Naive thymus-derived CD4-positive, alpha-beta T cell (primary cell): ENCODE measurements at regions not wholly inside any gene's neighbourhood (a gene's known extent, or its start where the extent isn't known, plus 50 kb on each side); places are given as distances from the start of the nearest gene placed in this dataset.

Experiments used
- ATAC-seq: fragments of 150-1000 bp; cut with Tn5 transposase; 2 replicates; pipeline ENCODE4 v1.10.0; 2021; ENCODE audit warnings: mild to moderate bottlenecking, moderate library complexity
- CTCF ChIA-PET: fragments of 350-600 bp; sonication (Branson Sonifier 250); formaldehyde crosslinking; loops from one replicate; lab custom pipeline; 2021; ENCODE audit warnings: antibody characterized with exemption; lab: Charles Lee
- POLR2A ChIA-PET: fragments of 350-600 bp; sonication (Branson Sonifier 250); formaldehyde crosslinking; loops from one replicate; lab custom pipeline; 2021; ENCODE audit warnings: antibody characterized with exemption, inconsistent platforms; lab: Charles Lee
- DNase-seq, 9 donors: peaks; one replicate each; pipeline versions ENCODE4 v3.0.0 to v3.0.0-alpha.2; 2020 to 2022; ENCODE audit warnings: mixed read lengths in 1 of 9
- H3K27ac ChIP-seq: one replicate; pipeline ENCODE4 v1.7.0; 2013; ENCODE audit warnings: mild to moderate bottlenecking, low read depth, low read length, moderate library complexity
- H3K27me3 ChIP-seq, 2 donors: one replicate each; pipeline ENCODE4 v1.7.0; 2013; ENCODE audit warnings: low read length in 2 of 2, mild to moderate bottlenecking in 2 of 2, moderate library complexity in 2 of 2; ENCODE audit not compliant: control insufficient read depth in 2 of 2, insufficient read depth in 2 of 2
- H3K36me3 ChIP-seq, 3 experiments: 1 replicate in 2 of 3; 2 replicates in 1 of 3; pipeline ENCODE4 v1.7.0; 2013; ENCODE audit warnings: low read length in 3 of 3, mild to moderate bottlenecking in 3 of 3, moderate library complexity in 1 of 3; ENCODE audit not compliant: insufficient read depth in 3 of 3, control insufficient read depth in 2 of 3
- H3K4me1 ChIP-seq, 2 donors: one replicate each; pipeline ENCODE4 v1.7.0; 2013; ENCODE audit warnings: low read length in 2 of 2, mild to moderate bottlenecking in 2 of 2, moderate library complexity in 1 of 2; ENCODE audit not compliant: control insufficient read depth in 2 of 2, insufficient read depth in 2 of 2
- H3K4me3 ChIP-seq: 2 replicates; pipeline ENCODE4 v1.7.0; 2013; ENCODE audit warnings: mild to moderate bottlenecking, low read length
- H3K9me3 ChIP-seq, 3 experiments: 1 replicate in 2 of 3; 2 replicates in 1 of 3; pipeline ENCODE4 v1.7.0; 2013; ENCODE audit warnings: low read length in 3 of 3; ENCODE audit not compliant: control insufficient read depth in 2 of 3
- H3K27ac Mint-ChIP-seq, 9 donors: one replicate each; pipeline ENCODE4 v1.8.0; 2020 to 2022; ENCODE audit warnings: mixed read lengths in 9 of 9, mild to moderate bottlenecking in 8 of 9, moderate library complexity in 5 of 9, inconsistent platforms in 2 of 9
- H3K27me3 Mint-ChIP-seq, 5 donors: one replicate each; pipeline ENCODE4 v1.8.0; 2021 to 2022; ENCODE audit warnings: mixed read lengths in 5 of 5, mild to moderate bottlenecking in 1 of 5
- H3K36me3 Mint-ChIP-seq, 5 donors: one replicate each; pipeline ENCODE4 v1.8.0; 2020 to 2022; ENCODE audit warnings: mixed read lengths in 5 of 5, mild to moderate bottlenecking in 3 of 5, inconsistent platforms in 1 of 5
- H3K4me1 Mint-ChIP-seq, 7 donors: one replicate each; pipeline ENCODE4 v1.8.0; 2020 to 2022; ENCODE audit warnings: mixed read lengths in 7 of 7, mild to moderate bottlenecking in 3 of 7, inconsistent platforms in 1 of 7
- H3K4me3 Mint-ChIP-seq, 10 donors: one replicate each; pipeline ENCODE4 v1.8.0; 2020 to 2022; ENCODE audit warnings: mild to moderate bottlenecking in 10 of 10, mixed read lengths in 10 of 10, moderate library complexity in 6 of 10, inconsistent platforms in 2 of 10
- H3K9me3 Mint-ChIP-seq, 11 donors: one replicate each; pipeline ENCODE4 v1.8.0; 2020 to 2022; ENCODE audit warnings: mixed read lengths in 11 of 11, mild to moderate bottlenecking in 4 of 11, inconsistent platforms in 1 of 11, moderate library complexity in 1 of 11
- intact Hi-C, 2 donors: fragments of 100-400 bp; cut with micrococcal nuclease; formaldehyde crosslinking; loops; one replicate each; pipeline ENCODE4 v1.15.1; 2023

- no peaks in the 10 kb centered on the region for H3K27me3 Mint-ChIP-seq
- Histone ChIP-seq H3K36me3 (no peaks in the 10 kb centered on the region), H3K27ac (no peak overlapping the region), H3K9me3 (no peaks in the 10 kb centered on the region), H3K4me1 (no peaks in the 10 kb centered on the region), H3K4me3 (no peak overlapping the region), H3K27me3 (no peaks in the 10 kb centered on the region)
- no peak overlapping the region for H3K27ac Mint-ChIP-seq
- intact Hi-C loops, result no loop called here
- ATAC-seq (no peak), DNase-seq (no peak)
- CTCF ChIA-PET, result no interaction called here
- no peak overlapping the region for H3K4me3 Mint-ChIP-seq
- H3K9me3 Mint-ChIP-seq, result peaks cover 0 to 4% (median 0%) of the 10 kb centered on the region in 11 donors
- POLR2A ChIA-PET, result no interaction called here
- H3K36me3 Mint-ChIP-seq, result no peaks in the 10 kb centered on the region
- H3K4me1 Mint-ChIP-seq, result no peaks in the 10 kb centered on the region
Observed at GRCh38 chr3:106930086-106930485, 447.2 kb upstream of the CCDC54 start.

DNA sequence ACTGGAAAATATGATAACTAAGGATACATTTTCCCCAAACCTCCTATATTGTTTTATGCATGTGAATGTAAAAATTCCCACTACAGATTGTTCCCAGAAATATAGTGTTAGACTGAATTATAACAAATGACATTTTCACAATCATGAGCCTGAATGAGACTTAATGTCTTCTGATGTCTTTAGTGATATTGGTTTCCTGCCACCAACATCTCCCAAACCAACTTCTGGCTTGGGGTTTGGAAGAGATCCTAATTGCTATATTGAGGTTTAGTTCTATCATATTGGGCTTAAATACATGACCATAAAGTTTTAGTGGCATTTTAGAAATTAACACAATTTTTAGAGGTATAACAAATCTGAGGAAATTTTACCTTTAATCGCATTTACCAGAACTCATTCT, 445.3 kb upstream of the CCDC54 start:
- Histone ChIP-seq H3K27ac (no peak overlapping the region), H3K9me3 (no peaks in the 10 kb centered on the region), H3K36me3 (no peaks in the 10 kb centered on the region), H3K4me3 (no peak overlapping the region), H3K27me3 (no peaks in the 10 kb centered on the region), H3K4me1 (no peaks in the 10 kb centered on the region)
- Mint-ChIP-seq H3K27ac (no peak overlapping the region), H3K4me3 (no peak overlapping the region), H3K4me1 (no peaks in the 10 kb centered on the region), H3K36me3 (no peaks in the 10 kb centered on the region), H3K9me3 (peaks cover 0 to 5% (median 0%) of the 10 kb centered on the region in 11 donors), H3K27me3 (no peaks in the 10 kb centered on the region)
- ChIA-PET POLR2A (no interaction called here), CTCF (no interaction called here)
- DNase-seq (no peak), ATAC-seq (no peak)
- intact Hi-C loops, result no loop called here

DNA sequence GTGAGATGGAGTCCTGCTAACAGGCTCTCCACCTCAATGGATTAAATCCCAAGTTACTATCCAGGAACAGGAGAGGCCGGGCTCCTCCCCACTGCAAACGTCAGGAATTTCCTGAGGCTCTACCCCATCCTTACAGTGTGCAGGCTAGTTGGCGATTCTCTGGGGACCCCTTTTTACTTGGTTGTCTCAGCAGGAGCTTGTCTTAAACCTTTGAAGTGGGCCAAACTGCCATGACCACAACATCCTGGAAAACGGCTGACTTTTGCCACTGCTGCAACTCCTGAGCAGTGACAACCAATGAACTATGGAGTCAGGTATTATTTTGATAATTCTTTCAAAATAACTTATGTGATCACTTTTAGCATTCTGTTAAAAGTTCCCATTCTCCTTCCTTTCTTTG, 440.9 kb upstream of the CCDC54 start:
- Histone ChIP-seq H3K27me3 (no peaks in the 10 kb centered on the region), H3K36me3 (no peaks in the 10 kb centered on the region), H3K27ac (no peak overlapping the region), H3K4me3 (no peak overlapping the region), H3K4me1 (no peaks in the 10 kb centered on the region), H3K9me3 (no peaks in the 10 kb centered on the region)
- no peak overlapping the region for H3K4me3 Mint-ChIP-seq
- no peaks in the 10 kb centered on the region for H3K4me1 Mint-ChIP-seq
- ATAC-seq, result no peak
- peaks cover 0 to 9% (median 0%) of the 10 kb centered on the region in 11 donors for H3K9me3 Mint-ChIP-seq
- ChIA-PET POLR2A (no interaction called here), CTCF (no interaction called here)
- H3K27me3 Mint-ChIP-seq, result no peaks in the 10 kb centered on the region
- H3K36me3 Mint-ChIP-seq, result no peaks in the 10 kb centered on the region
- DNase-seq, result no peak
- intact Hi-C loops, result no loop called here
- no peak overlapping the region for H3K27ac Mint-ChIP-seq

DNA sequence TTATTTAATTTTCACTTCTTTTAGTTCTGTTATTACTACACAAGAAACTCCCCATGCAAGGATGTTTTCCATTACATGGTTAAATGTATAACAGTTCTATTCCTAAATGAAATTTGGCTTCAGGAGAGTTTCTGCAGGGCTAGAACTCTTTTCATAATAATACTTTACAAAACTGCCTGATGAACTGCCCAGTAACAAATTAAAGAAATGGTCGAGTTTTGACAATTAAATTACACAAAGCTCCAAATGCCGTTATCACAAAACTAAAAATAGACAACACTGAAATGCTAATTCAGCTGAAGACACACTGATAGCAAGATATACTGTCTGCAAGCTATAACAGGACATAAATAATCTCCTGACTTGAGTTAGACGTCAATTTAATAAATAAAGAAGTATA, 435.2 kb upstream of the CCDC54 start:
- H3K27me3 Mint-ChIP-seq, result no peaks in the 10 kb centered on the region
- intact Hi-C loops, result no loop called here
- H3K9me3 Mint-ChIP-seq, result peaks cover 0 to 9% (median 0%) of the 10 kb centered on the region in 11 donors
- H3K36me3 Mint-ChIP-seq, result no peaks in the 10 kb centered on the region
- H3K27ac Mint-ChIP-seq, result no peak overlapping the region
- CTCF ChIA-PET, result no interaction called here
- H3K4me1 Mint-ChIP-seq, result no peaks in the 10 kb centered on the region
- Histone ChIP-seq H3K27me3 (no peaks in the 10 kb centered on the region), H3K4me3 (no peak overlapping the region), H3K36me3 (no peaks in the 10 kb centered on the region), H3K4me1 (no peaks in the 10 kb centered on the region), H3K9me3 (no peaks in the 10 kb centered on the region), H3K27ac (no peak overlapping the region)
- no peak for ATAC-seq
- no peak for DNase-seq
- POLR2A ChIA-PET, result no interaction called here
- no peak overlapping the region for H3K4me3 Mint-ChIP-seq

- no peak overlapping the region for H3K27ac Mint-ChIP-seq
- POLR2A ChIA-PET, result no interaction called here
- DNase-seq (no peak), ATAC-seq (no peak)
- intact Hi-C loops, result no loop called here
- no peaks in the 10 kb centered on the region for H3K36me3 Mint-ChIP-seq
- H3K9me3 ChIP-seq, result no peaks in the 10 kb centered on the region
- CTCF ChIA-PET, result no interaction called here
- H3K4me3 Mint-ChIP-seq, result no peak overlapping the region
- H3K27me3 Mint-ChIP-seq, result no peaks in the 10 kb centered on the region
- H3K9me3 Mint-ChIP-seq, result peaks cover 0 to 9% (median 0%) of the 10 kb centered on the region in 11 donors
- H3K4me1 ChIP-seq, result no peaks in the 10 kb centered on the region
- H3K4me3 ChIP-seq, result no peak overlapping the region
- no peaks in the 10 kb centered on the region for H3K27me3 ChIP-seq
- H3K4me1 Mint-ChIP-seq, result no peaks in the 10 kb centered on the region
- H3K27ac ChIP-seq, result no peak overlapping the region
- no peaks in the 10 kb centered on the region for H3K36me3 ChIP-seq
Observed at GRCh38 chr3:106943071-106943470, 434.2 kb upstream of the CCDC54 start.

- Mint-ChIP-seq H3K27me3 (no peaks in the 10 kb centered on the region), H3K36me3 (no peaks in the 10 kb centered on the region), H3K9me3 (peaks cover 0 to 7% (median 0%) of the 10 kb centered on the region in 11 donors), H3K4me1 (no peaks in the 10 kb centered on the region), H3K4me3 (no peak overlapping the region), H3K27ac (no peak overlapping the region)
- CTCF ChIA-PET, result no interaction called here
- ATAC-seq (no peak), DNase-seq (no peak)
- Histone ChIP-seq H3K4me1 (no peaks in the 10 kb centered on the region), H3K4me3 (no peak overlapping the region), H3K9me3 (no peaks in the 10 kb centered on the region), H3K36me3 (no peaks in the 10 kb centered on the region), H3K27ac (no peak overlapping the region), H3K27me3 (no peaks in the 10 kb centered on the region)
- POLR2A ChIA-PET, result no interaction called here
- intact Hi-C loops, result no loop called here
Observed at GRCh38 chr3:106945435-106945834, 431.8 kb upstream of the CCDC54 start.

- Histone ChIP-seq H3K4me3 (no peak overlapping the region), H3K36me3 (no peaks in the 10 kb centered on the region), H3K27me3 (no peaks in the 10 kb centered on the region), H3K27ac (no peak overlapping the region), H3K4me1 (no peaks in the 10 kb centered on the region), H3K9me3 (no peaks in the 10 kb centered on the region)
- intact Hi-C loops, result no loop called here
- Mint-ChIP-seq H3K27ac (no peak overlapping the region), H3K4me3 (no peak overlapping the region), H3K4me1 (no peaks in the 10 kb centered on the region), H3K36me3 (no peaks in the 10 kb centered on the region), H3K27me3 (no peaks in the 10 kb centered on the region), H3K9me3 (peaks cover 0 to 7% (median 0%) of the 10 kb centered on the region in 11 donors)
- POLR2A ChIA-PET, result no interaction called here
- CTCF ChIA-PET, result no interaction called here
- DNase-seq (no peak), ATAC-seq (no peak)
Observed at GRCh38 chr3:106946866-106947265, 430.4 kb upstream of the CCDC54 start.
